H1 (cell line): ENCODE measurements at regions not wholly inside any gene's neighbourhood (a gene's known extent, or its start where the extent isn't known, plus 50 kb on each side); places are given as distances from the start of the nearest gene placed in this dataset.

Experiments
- EZH2 ChIP-seq: fragments of 200-600 bp; sonication (generic); IDR thresholded peaks from 2 replicates; pipeline ENCODE4 v1.7.1; 2012; ENCODE audit warnings: low read depth, mild to moderate bottlenecking, moderate library complexity, low read length, inconsistent platforms; ENCODE audit not compliant: severe bottlenecking
- HDAC6 ChIP-seq: IDR thresholded peaks from one replicate; pipeline ENCODE4 v1.7.1; 2012; ENCODE audit warnings: low read depth, mild to moderate bottlenecking, inconsistent platforms, low read length, moderate library complexity
- KDM5A ChIP-seq: fragments of 200-600 bp; IDR thresholded peaks from 2 replicates; pipeline ENCODE4 v1.7.1; 2012; ENCODE audit warnings: mild to moderate bottlenecking, low read length, inconsistent platforms, mixed read lengths
- POLR2A ChIP-seq, 2 experiments: IDR thresholded peaks; 1 replicate in 1 of 2; 2 replicates in 1 of 2; pipeline ENCODE4 v1.6.1; 2011; ENCODE audit warnings: low read depth in 2 of 2, low read length in 2 of 2, mild to moderate bottlenecking in 2 of 2; ENCODE audit errors: control extremely low read depth in 1 of 2
- POLR2AphosphoS5 ChIP-seq: IDR thresholded peaks from 2 replicates; pipeline ENCODE4 v1.6.1; 2011; ENCODE audit warnings: low read depth, low read length
- SP2 ChIP-seq: IDR thresholded peaks from 2 replicates; pipeline ENCODE4 v1.6.1; 2012; ENCODE audit warnings: mild to moderate bottlenecking, low read length, inconsistent platforms
- TAF1 ChIP-seq: IDR thresholded peaks from 2 replicates; pipeline ENCODE4 v1.6.1; 2011; ENCODE audit warnings: mild to moderate bottlenecking, low read depth, low read length
- TEAD4 ChIP-seq: IDR thresholded peaks from 2 replicates; pipeline ENCODE4 v1.6.1; 2012; ENCODE audit warnings: low read depth, low read length, inconsistent platforms, mixed read lengths
- TF ChIP-seq, protein P1 (sequence below), 3 experiments: IDR thresholded peaks; 1 replicate in 2 of 3; 2 replicates in 1 of 3; pipeline versions ENCODE4 v1.5.1 to v1.6.1; 2011; ENCODE audit warnings: low read length in 3 of 3, mild to moderate bottlenecking in 3 of 3, inconsistent platforms in 2 of 3, low read depth in 1 of 3, moderate library complexity in 1 of 3; ENCODE audit not compliant: insufficient read depth in 1 of 3; ENCODE audit errors: control extremely low read depth in 1 of 3
- TF ChIP-seq, protein P2 (sequence below): IDR thresholded peaks from 2 replicates; pipeline ENCODE4 v1.6.1; 2012; ENCODE audit warnings: inconsistent platforms

DNA sequence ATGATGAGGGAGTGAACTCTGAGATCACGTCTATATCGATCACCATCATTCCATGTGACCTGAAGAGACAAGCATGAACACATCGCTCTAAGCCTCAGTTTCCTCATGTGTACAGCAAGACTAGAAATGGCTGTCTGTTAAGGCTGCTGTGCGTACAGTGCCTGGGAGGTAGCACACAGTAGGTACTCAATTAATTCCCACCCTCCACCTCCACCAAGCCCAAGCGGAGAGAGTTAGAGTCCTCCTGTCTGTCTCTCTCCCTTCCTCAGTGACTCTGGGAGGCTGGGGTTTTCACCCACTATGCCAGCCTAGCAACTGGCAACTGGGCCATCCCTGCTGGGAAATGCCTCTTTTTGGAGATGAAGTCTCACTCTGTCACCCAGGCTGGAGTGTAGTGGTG, 318.3 kb upstream of the CCL2 start:
- TF ChIP-seq POLR2A (IDR thresholded peaks at IDR 0.05; ENCODE audit: control extremely low read depth in 1 of 2, low read depth in 2 of 2, low read length in 2 of 2) (no peak), SP2 (no peak), POLR2AphosphoS5 (no peak), TAF1 (no peak), KDM5A (no peak), TEAD4 (no peak), EZH2 (no peak), HDAC6 (no peak)
- TF ChIP-seq, protein P1, sequence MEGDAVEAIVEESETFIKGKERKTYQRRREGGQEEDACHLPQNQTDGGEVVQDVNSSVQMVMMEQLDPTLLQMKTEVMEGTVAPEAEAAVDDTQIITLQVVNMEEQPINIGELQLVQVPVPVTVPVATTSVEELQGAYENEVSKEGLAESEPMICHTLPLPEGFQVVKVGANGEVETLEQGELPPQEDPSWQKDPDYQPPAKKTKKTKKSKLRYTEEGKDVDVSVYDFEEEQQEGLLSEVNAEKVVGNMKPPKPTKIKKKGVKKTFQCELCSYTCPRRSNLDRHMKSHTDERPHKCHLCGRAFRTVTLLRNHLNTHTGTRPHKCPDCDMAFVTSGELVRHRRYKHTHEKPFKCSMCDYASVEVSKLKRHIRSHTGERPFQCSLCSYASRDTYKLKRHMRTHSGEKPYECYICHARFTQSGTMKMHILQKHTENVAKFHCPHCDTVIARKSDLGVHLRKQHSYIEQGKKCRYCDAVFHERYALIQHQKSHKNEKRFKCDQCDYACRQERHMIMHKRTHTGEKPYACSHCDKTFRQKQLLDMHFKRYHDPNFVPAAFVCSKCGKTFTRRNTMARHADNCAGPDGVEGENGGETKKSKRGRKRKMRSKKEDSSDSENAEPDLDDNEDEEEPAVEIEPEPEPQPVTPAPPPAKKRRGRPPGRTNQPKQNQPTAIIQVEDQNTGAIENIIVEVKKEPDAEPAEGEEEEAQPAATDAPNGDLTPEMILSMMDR (IDR thresholded peaks at IDR 0.05; ENCODE audit: control extremely low read depth in 1 of 3, insufficient read depth in 1 of 3, low read depth in 1 of 3, low read length in 3 of 3): no peak
- TF ChIP-seq, protein P2, sequence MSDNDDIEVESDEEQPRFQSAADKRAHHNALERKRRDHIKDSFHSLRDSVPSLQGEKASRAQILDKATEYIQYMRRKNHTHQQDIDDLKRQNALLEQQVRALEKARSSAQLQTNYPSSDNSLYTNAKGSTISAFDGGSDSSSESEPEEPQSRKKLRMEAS: no peak
